H9 (cell line): ENCODE measurements at regions not wholly inside any gene's neighbourhood (a gene's known extent, or its start where the extent isn't known, plus 50 kb on each side); places are given as distances from the start of the nearest gene placed in this dataset.

Experiments
- DNase-seq: peaks from one replicate; pipeline ENCODE4 v3.0.0-alpha.2; 2017
- H2AFZ ChIP-seq: one replicate; pipeline ENCODE4 v1.6.1; 2013; ENCODE audit warnings: mild to moderate bottlenecking, low read length, control low read depth, moderate library complexity
- H2AK5ac ChIP-seq: 2 replicates; pipeline ENCODE4 v1.6.1; 2013; ENCODE audit warnings: low read length, control low read depth, mixed read lengths; ENCODE audit not compliant: insufficient read length
- H2BK120ac ChIP-seq: one replicate; pipeline ENCODE4 v1.6.1; 2013; ENCODE audit warnings: low read depth, mild to moderate bottlenecking, low read length, control low read depth, inconsistent platforms; ENCODE audit not compliant: poor library complexity, severe bottlenecking
- H2BK12ac ChIP-seq: 2 replicates; pipeline ENCODE4 v1.6.1; 2013; ENCODE audit warnings: low read length, control low read depth, mixed read lengths, low read depth; ENCODE audit not compliant: insufficient read length
- H2BK15ac ChIP-seq: 2 replicates; pipeline ENCODE4 v1.6.1; 2013; ENCODE audit warnings: low read depth, low read length, control low read depth
- H2BK20ac ChIP-seq: one replicate; pipeline ENCODE4 v1.6.1; 2013; ENCODE audit warnings: low read depth, mild to moderate bottlenecking, low read length, control low read depth, inconsistent platforms; ENCODE audit not compliant: poor library complexity, severe bottlenecking
- H2BK5ac ChIP-seq: 2 replicates; pipeline ENCODE4 v1.6.1; 2013; ENCODE audit warnings: low read length, control low read depth, mixed read lengths; ENCODE audit not compliant: insufficient read length
- H3K14ac ChIP-seq: 2 replicates; pipeline ENCODE4 v1.6.1; 2013; ENCODE audit warnings: low read length, control low read depth; ENCODE audit not compliant: insufficient read depth
- H3K18ac ChIP-seq: 2 replicates; pipeline ENCODE4 v1.6.1; 2013; ENCODE audit warnings: low read depth, mild to moderate bottlenecking, mixed read lengths, low read length, control low read depth; ENCODE audit not compliant: insufficient read length
- H3K23ac ChIP-seq: 2 replicates; pipeline ENCODE4 v1.6.1; 2013; ENCODE audit warnings: low read length, control low read depth, mixed read lengths, low read depth; ENCODE audit not compliant: insufficient read length
- H3K23me2 ChIP-seq: 2 replicates; pipeline ENCODE4 v1.6.1; 2013; ENCODE audit warnings: low read depth, mild to moderate bottlenecking, mixed read lengths, low read length, control low read depth; ENCODE audit not compliant: insufficient read length, poor library complexity, severe bottlenecking
- H3K27ac ChIP-seq: 2 replicates; pipeline ENCODE4 v1.5.1; 2013; ENCODE audit warnings: low read length, control low read depth, mixed read lengths, low read depth; ENCODE audit not compliant: insufficient read length
- H3K27me3 ChIP-seq: 2 replicates; pipeline ENCODE4 v1.6.1; 2013; ENCODE audit warnings: low read length, control low read depth, inconsistent platforms; ENCODE audit not compliant: insufficient read depth
- H3K4ac ChIP-seq: 2 replicates; pipeline ENCODE4 v1.6.1; 2013; ENCODE audit warnings: low read depth, mild to moderate bottlenecking, control low read depth, inconsistent platforms, low read length, moderate library complexity
- H3K4me1 ChIP-seq: 2 replicates; pipeline ENCODE4 v1.6.1; 2013; ENCODE audit warnings: low read length, control low read depth, inconsistent platforms; ENCODE audit not compliant: insufficient read depth
- H3K4me2 ChIP-seq: 2 replicates; pipeline ENCODE4 v1.6.1; 2013; ENCODE audit warnings: low read length, control low read depth, mixed read lengths; ENCODE audit not compliant: insufficient read length, insufficient read depth
- H3K56ac ChIP-seq: 2 replicates; pipeline ENCODE4 v1.6.1; 2013; ENCODE audit warnings: low read depth, mild to moderate bottlenecking, mixed read lengths, low read length, control low read depth; ENCODE audit not compliant: insufficient read length
- H3K79me1 ChIP-seq: 2 replicates; pipeline ENCODE4 v1.6.1; 2013; ENCODE audit warnings: low read depth, mild to moderate bottlenecking, moderate library complexity, low read length, control low read depth, inconsistent platforms; ENCODE audit not compliant: insufficient read depth, poor library complexity, severe bottlenecking
- H3K79me2 ChIP-seq: 2 replicates; pipeline ENCODE4 v1.6.1; 2013; ENCODE audit warnings: low read length, control low read depth, inconsistent platforms; ENCODE audit not compliant: insufficient read depth
- H3K9ac ChIP-seq: 2 replicates; pipeline ENCODE4 v1.6.1; 2013; ENCODE audit warnings: low read length, control low read depth, mixed read lengths; ENCODE audit not compliant: insufficient read length; ENCODE audit errors: extremely low read depth
- H3K9me3 ChIP-seq: one replicate; pipeline ENCODE4 v1.6.1; 2013; ENCODE audit warnings: low read depth, low read length, inconsistent platforms; ENCODE audit not compliant: control insufficient read depth
- H3T11ph ChIP-seq: one replicate; pipeline ENCODE4 v1.6.1; 2013; ENCODE audit warnings: mild to moderate bottlenecking, low read length, control low read depth, inconsistent platforms
- H4K20me1 ChIP-seq: one replicate; pipeline ENCODE4 v1.6.1; 2013; ENCODE audit not compliant: control insufficient read depth, insufficient read length, insufficient read depth
- H4K5ac ChIP-seq: 2 replicates; pipeline ENCODE4 v1.6.1; 2013; ENCODE audit warnings: low read depth, mild to moderate bottlenecking, mixed read lengths, low read length, control low read depth; ENCODE audit not compliant: insufficient read length
- H4K8ac ChIP-seq: replicated peaks from 2 replicates; pipeline ENCODE4 v1.6.1; 2013; ENCODE audit warnings: low read length, control low read depth, mixed read lengths, low read depth; ENCODE audit not compliant: insufficient read length
- H4K91ac ChIP-seq: 2 replicates; pipeline ENCODE4 v1.6.1; 2013; ENCODE audit warnings: low read depth, mild to moderate bottlenecking, moderate library complexity, mixed read lengths, low read length, control low read depth; ENCODE audit not compliant: insufficient read length
- H3K27ac Mint-ChIP-seq, 3 experiments: 2 replicates in 2 of 3; 3 replicates in 1 of 3; pipeline ENCODE4 v1.8.0; 2020 to 2021; ENCODE audit warnings: mixed read lengths in 3 of 3, mild to moderate bottlenecking in 1 of 3, moderate library complexity in 1 of 3
- H3K27me3 Mint-ChIP-seq: 2 replicates; pipeline ENCODE4 v1.8.0; 2021; ENCODE audit warnings: low read depth, mild to moderate bottlenecking, moderate library complexity, mixed read lengths
- H3K36me3 Mint-ChIP-seq, 3 experiments: 2 replicates in 2 of 3; 3 replicates in 1 of 3; pipeline ENCODE4 v1.8.0; 2020 to 2021; ENCODE audit warnings: low read depth in 3 of 3, mixed read lengths in 3 of 3; ENCODE audit not compliant: insufficient read depth in 1 of 3
- H3K4me1 Mint-ChIP-seq, 2 experiments: 2 replicates each; pipeline ENCODE4 v1.8.0; 2020; ENCODE audit warnings: mixed read lengths in 2 of 2
- H3K4me3 Mint-ChIP-seq, 2 experiments: 2 replicates in 1 of 2; 3 replicates in 1 of 2; pipeline ENCODE4 v1.8.0; 2020 to 2021; ENCODE audit warnings: mild to moderate bottlenecking in 2 of 2, mixed read lengths in 2 of 2, moderate library complexity in 1 of 2
- H3K9me3 Mint-ChIP-seq, 2 experiments: 2 replicates in 1 of 2; 3 replicates in 1 of 2; pipeline ENCODE4 v1.8.0; 2020; ENCODE audit warnings: mild to moderate bottlenecking in 2 of 2, mixed read lengths in 2 of 2, moderate library complexity in 1 of 2
- CTCF ChIP-seq: fragments of 200-600 bp; sonication (generic); conservative IDR thresholded peaks from 3 replicates; pipeline ENCODE4 v1.8.0; 2021; ENCODE audit warnings: antibody characterized with exemption, mild to moderate bottlenecking

DNA sequence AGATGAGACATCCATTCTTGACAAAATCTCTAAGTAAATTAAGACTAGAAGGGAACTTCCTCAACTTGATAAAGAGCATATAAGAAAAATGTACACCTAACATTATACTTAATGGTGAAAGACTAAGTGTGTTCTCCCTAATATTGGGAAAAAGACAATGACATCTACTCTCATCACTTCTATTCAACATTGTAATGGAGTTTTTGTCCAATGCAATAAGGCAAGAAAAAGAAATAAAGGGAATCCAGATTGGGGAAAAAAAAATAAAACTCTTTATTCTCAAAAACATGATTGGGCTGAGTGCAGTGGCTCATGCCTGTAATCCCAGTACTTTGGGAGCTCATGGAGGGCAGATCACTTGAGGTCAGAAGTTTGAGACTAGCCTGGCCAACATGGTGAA, 131.1 kb upstream of the JUN start:
- no peak for DNase-seq
- Histone ChIP-seq H3K14ac (no peak overlapping the region), H3K4ac (no peak overlapping the region), H4K91ac (no peak overlapping the region), H3K27ac (no peak overlapping the region), H2BK5ac (no peak overlapping the region), H2BK12ac (no peak overlapping the region), H3K79me2 (no peaks in the 10 kb centered on the region), H4K5ac (no peak overlapping the region), H3K4me2 (no peak overlapping the region), H3T11ph (no peak overlapping the region), H3K18ac (no peak overlapping the region), H3K23ac (no peak overlapping the region), H2BK20ac (no peak overlapping the region), H3K79me1 (no peaks in the 10 kb centered on the region), H3K9ac (no peak overlapping the region), H2BK120ac (no peak overlapping the region), H3K23me2 (no peaks in the 10 kb centered on the region), H2BK15ac (no peak overlapping the region), H4K20me1 (no peaks in the 10 kb centered on the region), H3K9me3 (no peaks in the 10 kb centered on the region), H3K27me3 (no peaks in the 10 kb centered on the region), H3K56ac (no peak overlapping the region), H4K8ac (no peak overlapping the region), H3K4me1 (no peaks in the 10 kb centered on the region), H2AFZ (no peak overlapping the region), H2AK5ac (no peak overlapping the region)
- Mint-ChIP-seq H3K4me1 (peaks cover 12 to 15% of the 10 kb centered on the region in 2 experiments), H3K27ac (no peak overlapping the region), H3K36me3 (peaks cover 5 to 26% (median 11%) of the 10 kb centered on the region in 3 experiments; a peak in 6 of 7 replicates), H3K27me3 (peaks cover 2% of the 10 kb centered on the region), H3K4me3 (no peak overlapping the region), H3K9me3 (peaks cover 19 to 20% of the 10 kb centered on the region in 2 experiments)
- TF ChIP-seq CTCF = no peak
